WTC11 (cell line): ENCODE measurements at regions not wholly inside any gene's neighbourhood (a gene's known extent, or its start where the extent isn't known, plus 50 kb on each side); places are given as distances from the start of the nearest gene placed in this dataset.

ENCODE experiments used
- ATAC-seq: fragments of 200-7000 bp; cut with Tn5 transposase; 2 replicates; pipeline ENCODE4 v1.10.0; 2021; ENCODE audit warnings: mild to moderate bottlenecking, moderate library complexity
- CTCF ChIA-PET: fragments of 300-600 bp; sonication (Branson Sonifier 250); formaldehyde crosslinking; loops from one replicate; lab custom pipeline; 2021; ENCODE audit warnings: antibody characterized with exemption; lab: Charles Lee
- POLR2A ChIA-PET: fragments of 350-600 bp; sonication (Branson Sonifier 250); formaldehyde crosslinking; loops from one replicate; lab custom pipeline; 2021; ENCODE audit warnings: antibody characterized with exemption; lab: Charles Lee
- DNase-seq: peaks from one replicate; pipeline ENCODE4 v3.0.0; 2021; ENCODE audit warnings: low spot score
- H3K27ac Mint-ChIP-seq: 2 replicates; pipeline ENCODE4 v1.8.0; 2021; ENCODE audit warnings: mixed read lengths
- H3K27me3 Mint-ChIP-seq: 2 replicates; pipeline ENCODE4 v1.8.0; 2021; ENCODE audit warnings: low read depth, mild to moderate bottlenecking, moderate library complexity, mixed read lengths
- H3K36me3 Mint-ChIP-seq: 2 replicates; pipeline ENCODE4 v1.8.0; 2021; ENCODE audit warnings: mixed read lengths
- H3K4me1 Mint-ChIP-seq: 2 replicates; pipeline ENCODE4 v1.8.0; 2022; ENCODE audit warnings: mixed read lengths
- H3K4me3 Mint-ChIP-seq: 2 replicates; pipeline ENCODE4 v1.8.0; 2021; ENCODE audit warnings: mild to moderate bottlenecking, moderate library complexity, mixed read lengths
- H3K9me3 Mint-ChIP-seq: 2 replicates; pipeline ENCODE4 v1.8.0; 2021; ENCODE audit warnings: mixed read lengths
- CBFB ChIP-seq: sonication (generic); formaldehyde crosslinking; IDR thresholded peaks from 2 replicates; pipeline ENCODE4 v1.8.1; 2022; ENCODE audit warnings: mild to moderate bottlenecking, low read depth, missing genetic modification reagents
- FOXP1 ChIP-seq: sonication (generic); formaldehyde crosslinking; IDR thresholded peaks from 2 replicates; pipeline ENCODE4 v1.8.0; 2022; ENCODE audit warnings: missing genetic modification reagents, mild to moderate bottlenecking, moderate library complexity, borderline replicate concordance
- GABPB1 ChIP-seq: sonication (generic); formaldehyde crosslinking; IDR thresholded peaks from 2 replicates; pipeline ENCODE4 v1.8.1; 2023; ENCODE audit warnings: mild to moderate bottlenecking, missing genetic modification reagents
- HMGA2 ChIP-seq: fragments of 250-450 bp; sonication (Bioruptor Pico); IDR thresholded peaks from 2 replicates; pipeline ENCODE4 v1.4.0; 2021; ENCODE audit warnings: mild to moderate bottlenecking, moderate library complexity
- SMAD3 ChIP-seq: sonication (generic); formaldehyde crosslinking; IDR thresholded peaks from 2 replicates; pipeline ENCODE4 v1.8.0; 2022; ENCODE audit warnings: missing genetic modification reagents, mild to moderate bottlenecking, borderline replicate concordance
- TP53 ChIP-seq: sonication (generic); formaldehyde crosslinking; IDR thresholded peaks from 2 replicates; pipeline ENCODE4 v1.8.1; 2023; ENCODE audit warnings: mild to moderate bottlenecking, missing genetic modification reagents
- ZNF121 ChIP-seq: sonication (generic); formaldehyde crosslinking; IDR thresholded peaks from 2 replicates; pipeline ENCODE4 v1.8.0; 2023; ENCODE audit warnings: missing genetic modification reagents
- TF ChIP-seq, protein P1 (sequence below): fragments of 250-450 bp; sonication (Bioruptor Pico); IDR thresholded peaks from 2 replicates; pipeline ENCODE4 v1.9.0; 2021; ENCODE audit warnings: mild to moderate bottlenecking, borderline replicate concordance
- TF ChIP-seq, protein P2 (sequence below): sonication (generic); formaldehyde crosslinking; IDR thresholded peaks from 2 replicates; pipeline ENCODE4 v1.8.0; 2023; ENCODE audit warnings: missing genetic modification reagents, mild to moderate bottlenecking, borderline replicate concordance
- TF ChIP-seq, protein P3 (sequence below): sonication (generic); formaldehyde crosslinking; IDR thresholded peaks from 2 replicates; pipeline ENCODE4 v1.8.0; 2022; ENCODE audit warnings: mild to moderate bottlenecking, missing genetic modification reagents
- TF ChIP-seq, protein P4 (sequence below): sonication (generic); formaldehyde crosslinking; IDR thresholded peaks from 2 replicates; pipeline ENCODE4 v1.8.1; 2022; ENCODE audit warnings: low read depth, mild to moderate bottlenecking, moderate library complexity, missing genetic modification reagents, borderline replicate concordance
- TF ChIP-seq, protein P5 (sequence below): sonication (generic); formaldehyde crosslinking; IDR thresholded peaks from 2 replicates; pipeline ENCODE4 v1.8.0; 2023; ENCODE audit warnings: mild to moderate bottlenecking, missing genetic modification reagents

DNA sequence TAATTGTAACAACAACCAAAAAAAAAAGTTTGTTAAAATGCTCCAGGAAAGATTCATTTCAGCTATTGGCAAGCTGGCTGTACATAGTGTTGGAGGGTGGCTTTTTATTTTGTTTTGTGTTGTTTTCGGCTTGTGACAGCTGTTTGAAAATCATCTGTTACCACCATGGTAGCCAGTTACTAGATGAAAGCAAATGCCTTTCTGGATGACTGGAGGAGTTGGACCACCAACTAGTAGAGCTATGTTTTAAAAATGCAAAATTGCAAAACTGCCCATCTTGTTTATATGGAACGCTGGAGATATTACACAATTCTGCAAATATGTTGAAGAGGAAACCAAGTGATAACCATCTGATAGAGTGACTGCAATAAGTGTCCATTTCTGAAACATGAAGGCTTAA, 53.2 kb upstream of the TNIP3 start:
- no peaks in the 10 kb centered on the region for H3K9me3 Mint-ChIP-seq
- DNase-seq (no peak), ATAC-seq (no peak)
- H3K27me3 Mint-ChIP-seq = no peaks in the 10 kb centered on the region
- peaks cover 3% of the 10 kb centered on the region; the same call in 1 of the 2 replicates for H3K4me1 Mint-ChIP-seq
- no peak overlapping the region for H3K27ac Mint-ChIP-seq
- ChIA-PET POLR2A (no interaction called here), CTCF (no interaction called here)
- no peak for TF ChIP-seq CBFB (CRISPR knock-in tag)
- TF ChIP-seq, protein P1, sequence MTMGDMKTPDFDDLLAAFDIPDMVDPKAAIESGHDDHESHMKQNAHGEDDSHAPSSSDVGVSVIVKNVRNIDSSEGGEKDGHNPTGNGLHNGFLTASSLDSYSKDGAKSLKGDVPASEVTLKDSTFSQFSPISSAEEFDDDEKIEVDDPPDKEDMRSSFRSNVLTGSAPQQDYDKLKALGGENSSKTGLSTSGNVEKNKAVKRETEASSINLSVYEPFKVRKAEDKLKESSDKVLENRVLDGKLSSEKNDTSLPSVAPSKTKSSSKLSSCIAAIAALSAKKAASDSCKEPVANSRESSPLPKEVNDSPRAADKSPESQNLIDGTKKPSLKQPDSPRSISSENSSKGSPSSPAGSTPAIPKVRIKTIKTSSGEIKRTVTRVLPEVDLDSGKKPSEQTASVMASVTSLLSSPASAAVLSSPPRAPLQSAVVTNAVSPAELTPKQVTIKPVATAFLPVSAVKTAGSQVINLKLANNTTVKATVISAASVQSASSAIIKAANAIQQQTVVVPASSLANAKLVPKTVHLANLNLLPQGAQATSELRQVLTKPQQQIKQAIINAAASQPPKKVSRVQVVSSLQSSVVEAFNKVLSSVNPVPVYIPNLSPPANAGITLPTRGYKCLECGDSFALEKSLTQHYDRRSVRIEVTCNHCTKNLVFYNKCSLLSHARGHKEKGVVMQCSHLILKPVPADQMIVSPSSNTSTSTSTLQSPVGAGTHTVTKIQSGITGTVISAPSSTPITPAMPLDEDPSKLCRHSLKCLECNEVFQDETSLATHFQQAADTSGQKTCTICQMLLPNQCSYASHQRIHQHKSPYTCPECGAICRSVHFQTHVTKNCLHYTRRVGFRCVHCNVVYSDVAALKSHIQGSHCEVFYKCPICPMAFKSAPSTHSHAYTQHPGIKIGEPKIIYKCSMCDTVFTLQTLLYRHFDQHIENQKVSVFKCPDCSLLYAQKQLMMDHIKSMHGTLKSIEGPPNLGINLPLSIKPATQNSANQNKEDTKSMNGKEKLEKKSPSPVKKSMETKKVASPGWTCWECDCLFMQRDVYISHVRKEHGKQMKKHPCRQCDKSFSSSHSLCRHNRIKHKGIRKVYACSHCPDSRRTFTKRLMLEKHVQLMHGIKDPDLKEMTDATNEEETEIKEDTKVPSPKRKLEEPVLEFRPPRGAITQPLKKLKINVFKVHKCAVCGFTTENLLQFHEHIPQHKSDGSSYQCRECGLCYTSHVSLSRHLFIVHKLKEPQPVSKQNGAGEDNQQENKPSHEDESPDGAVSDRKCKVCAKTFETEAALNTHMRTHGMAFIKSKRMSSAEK (CRISPR knock-in tag) = no peak
- TF ChIP-seq, protein P2, sequence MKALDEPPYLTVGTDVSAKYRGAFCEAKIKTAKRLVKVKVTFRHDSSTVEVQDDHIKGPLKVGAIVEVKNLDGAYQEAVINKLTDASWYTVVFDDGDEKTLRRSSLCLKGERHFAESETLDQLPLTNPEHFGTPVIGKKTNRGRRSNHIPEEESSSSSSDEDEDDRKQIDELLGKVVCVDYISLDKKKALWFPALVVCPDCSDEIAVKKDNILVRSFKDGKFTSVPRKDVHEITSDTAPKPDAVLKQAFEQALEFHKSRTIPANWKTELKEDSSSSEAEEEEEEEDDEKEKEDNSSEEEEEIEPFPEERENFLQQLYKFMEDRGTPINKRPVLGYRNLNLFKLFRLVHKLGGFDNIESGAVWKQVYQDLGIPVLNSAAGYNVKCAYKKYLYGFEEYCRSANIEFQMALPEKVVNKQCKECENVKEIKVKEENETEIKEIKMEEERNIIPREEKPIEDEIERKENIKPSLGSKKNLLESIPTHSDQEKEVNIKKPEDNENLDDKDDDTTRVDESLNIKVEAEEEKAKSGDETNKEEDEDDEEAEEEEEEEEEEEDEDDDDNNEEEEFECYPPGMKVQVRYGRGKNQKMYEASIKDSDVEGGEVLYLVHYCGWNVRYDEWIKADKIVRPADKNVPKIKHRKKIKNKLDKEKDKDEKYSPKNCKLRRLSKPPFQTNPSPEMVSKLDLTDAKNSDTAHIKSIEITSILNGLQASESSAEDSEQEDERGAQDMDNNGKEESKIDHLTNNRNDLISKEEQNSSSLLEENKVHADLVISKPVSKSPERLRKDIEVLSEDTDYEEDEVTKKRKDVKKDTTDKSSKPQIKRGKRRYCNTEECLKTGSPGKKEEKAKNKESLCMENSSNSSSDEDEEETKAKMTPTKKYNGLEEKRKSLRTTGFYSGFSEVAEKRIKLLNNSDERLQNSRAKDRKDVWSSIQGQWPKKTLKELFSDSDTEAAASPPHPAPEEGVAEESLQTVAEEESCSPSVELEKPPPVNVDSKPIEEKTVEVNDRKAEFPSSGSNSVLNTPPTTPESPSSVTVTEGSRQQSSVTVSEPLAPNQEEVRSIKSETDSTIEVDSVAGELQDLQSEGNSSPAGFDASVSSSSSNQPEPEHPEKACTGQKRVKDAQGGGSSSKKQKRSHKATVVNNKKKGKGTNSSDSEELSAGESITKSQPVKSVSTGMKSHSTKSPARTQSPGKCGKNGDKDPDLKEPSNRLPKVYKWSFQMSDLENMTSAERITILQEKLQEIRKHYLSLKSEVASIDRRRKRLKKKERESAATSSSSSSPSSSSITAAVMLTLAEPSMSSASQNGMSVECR (CRISPR knock-in tag) = no peak
- no peak for TF ChIP-seq FOXP1
- TF ChIP-seq ZNF121 (CRISPR knock-in tag) = no peak
- TF ChIP-seq, protein P3, sequence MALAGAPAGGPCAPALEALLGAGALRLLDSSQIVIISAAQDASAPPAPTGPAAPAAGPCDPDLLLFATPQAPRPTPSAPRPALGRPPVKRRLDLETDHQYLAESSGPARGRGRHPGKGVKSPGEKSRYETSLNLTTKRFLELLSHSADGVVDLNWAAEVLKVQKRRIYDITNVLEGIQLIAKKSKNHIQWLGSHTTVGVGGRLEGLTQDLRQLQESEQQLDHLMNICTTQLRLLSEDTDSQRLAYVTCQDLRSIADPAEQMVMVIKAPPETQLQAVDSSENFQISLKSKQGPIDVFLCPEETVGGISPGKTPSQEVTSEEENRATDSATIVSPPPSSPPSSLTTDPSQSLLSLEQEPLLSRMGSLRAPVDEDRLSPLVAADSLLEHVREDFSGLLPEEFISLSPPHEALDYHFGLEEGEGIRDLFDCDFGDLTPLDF = no peak
- H3K4me3 Mint-ChIP-seq = no peak overlapping the region
- no peaks in the 10 kb centered on the region for H3K36me3 Mint-ChIP-seq

DNA sequence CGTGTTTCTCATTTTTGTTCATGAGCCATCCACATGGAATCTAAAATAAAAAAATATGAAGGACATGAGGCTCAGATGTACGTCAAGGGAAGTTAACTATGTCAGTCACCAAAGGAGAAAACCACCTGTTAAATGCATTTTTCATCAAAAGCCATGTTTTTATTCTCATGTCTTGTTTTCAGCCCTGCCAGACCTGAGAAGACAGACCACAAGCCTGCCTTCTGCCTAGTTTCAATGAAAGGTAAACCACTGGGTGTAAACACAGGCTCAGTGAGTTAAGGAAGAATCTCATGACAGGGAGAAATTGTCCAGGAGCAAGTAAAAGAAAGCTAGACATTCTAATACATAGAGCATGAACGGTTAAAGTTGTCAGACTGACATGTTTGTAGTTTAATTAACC, 52.3 kb upstream of the TNIP3 start:
- no peak for DNase-seq
- ChIA-PET CTCF (interaction anchor here (1.3 kb wide), 1 partner anchor 36 kb away, joined by 3 read pairs; no protein-coding TSS in a partner anchor), POLR2A (no interaction called here)
- Mint-ChIP-seq H3K4me1 (peaks cover 3% of the 10 kb centered on the region; the same call in 1 of the 2 replicates), H3K36me3 (no peaks in the 10 kb centered on the region), H3K9me3 (no peaks in the 10 kb centered on the region), H3K27ac (no peak overlapping the region), H3K27me3 (no peaks in the 10 kb centered on the region), H3K4me3 (no peak overlapping the region)
- no peak for ATAC-seq
- TF ChIP-seq, protein P1 (CRISPR knock-in tag) = no peak
- TF ChIP-seq SMAD3 (CRISPR knock-in tag) (no peak), TP53 (CRISPR knock-in tag) (no peak), GABPB1 (no peak), HMGA2 (no peak)
- TF ChIP-seq, protein P4, sequence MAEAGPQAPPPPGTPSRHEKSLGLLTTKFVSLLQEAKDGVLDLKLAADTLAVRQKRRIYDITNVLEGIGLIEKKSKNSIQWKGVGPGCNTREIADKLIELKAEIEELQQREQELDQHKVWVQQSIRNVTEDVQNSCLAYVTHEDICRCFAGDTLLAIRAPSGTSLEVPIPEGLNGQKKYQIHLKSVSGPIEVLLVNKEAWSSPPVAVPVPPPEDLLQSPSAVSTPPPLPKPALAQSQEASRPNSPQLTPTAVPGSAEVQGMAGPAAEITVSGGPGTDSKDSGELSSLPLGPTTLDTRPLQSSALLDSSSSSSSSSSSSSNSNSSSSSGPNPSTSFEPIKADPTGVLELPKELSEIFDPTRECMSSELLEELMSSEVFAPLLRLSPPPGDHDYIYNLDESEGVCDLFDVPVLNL (CRISPR knock-in tag) = no peak
- TF ChIP-seq, protein P3 = no peak
- TF ChIP-seq, protein P5, sequence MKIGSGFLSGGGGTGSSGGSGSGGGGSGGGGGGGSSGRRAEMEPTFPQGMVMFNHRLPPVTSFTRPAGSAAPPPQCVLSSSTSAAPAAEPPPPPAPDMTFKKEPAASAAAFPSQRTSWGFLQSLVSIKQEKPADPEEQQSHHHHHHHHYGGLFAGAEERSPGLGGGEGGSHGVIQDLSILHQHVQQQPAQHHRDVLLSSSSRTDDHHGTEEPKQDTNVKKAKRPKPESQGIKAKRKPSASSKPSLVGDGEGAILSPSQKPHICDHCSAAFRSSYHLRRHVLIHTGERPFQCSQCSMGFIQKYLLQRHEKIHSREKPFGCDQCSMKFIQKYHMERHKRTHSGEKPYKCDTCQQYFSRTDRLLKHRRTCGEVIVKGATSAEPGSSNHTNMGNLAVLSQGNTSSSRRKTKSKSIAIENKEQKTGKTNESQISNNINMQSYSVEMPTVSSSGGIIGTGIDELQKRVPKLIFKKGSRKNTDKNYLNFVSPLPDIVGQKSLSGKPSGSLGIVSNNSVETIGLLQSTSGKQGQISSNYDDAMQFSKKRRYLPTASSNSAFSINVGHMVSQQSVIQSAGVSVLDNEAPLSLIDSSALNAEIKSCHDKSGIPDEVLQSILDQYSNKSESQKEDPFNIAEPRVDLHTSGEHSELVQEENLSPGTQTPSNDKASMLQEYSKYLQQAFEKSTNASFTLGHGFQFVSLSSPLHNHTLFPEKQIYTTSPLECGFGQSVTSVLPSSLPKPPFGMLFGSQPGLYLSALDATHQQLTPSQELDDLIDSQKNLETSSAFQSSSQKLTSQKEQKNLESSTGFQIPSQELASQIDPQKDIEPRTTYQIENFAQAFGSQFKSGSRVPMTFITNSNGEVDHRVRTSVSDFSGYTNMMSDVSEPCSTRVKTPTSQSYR = no peak
